ENCODE measurements at regions not wholly inside any gene's neighbourhood (a gene's known extent, or its start where the extent isn't known, plus 50 kb on each side); places are given as distances from the start of the nearest gene placed in this dataset.
A peak's percentile ranks its signal among the peaks of the same experiment; 100 is the strongest.
"Not testable (repeated sequence)": the region's sequence is repeated elsewhere in the genome, so short reads cannot be mapped to it uniquely, and the experiment has no call there.

- no peak for DNase-seq (ENCODE audit: low read depth)
Measured at GRCh38 chr1:189563784-189564183, 913.9 kb downstream of the BRINP3 start.

- no peak for DNase-seq (ENCODE audit: low read depth)
Measured at GRCh38 chr1:189567890-189568289, 909.8 kb downstream of the BRINP3 start.

GRCh38 chr1:189596197-189596596, 881.5 kb downstream of the BRINP3 start:
- no peak for DNase-seq (ENCODE audit: low read depth)

- DNase-seq (ENCODE audit: low read depth): no peak
Measured at GRCh38 chr1:189597083-189597482, 880.6 kb downstream of the BRINP3 start.

- DNase-seq (ENCODE audit: low read depth): no peak
Measured at GRCh38 chr1:189605226-189605625, 872.4 kb downstream of the BRINP3 start.

- no peak for DNase-seq (ENCODE audit: low read depth)
Measured at GRCh38 chr1:189606047-189606446, 871.6 kb downstream of the BRINP3 start.

- peak; percentile 66 for DNase-seq (ENCODE audit: low read depth)
Measured at GRCh38 chr1:189606795-189607476, 870.7 kb downstream of the BRINP3 start.

GRCh38 chr1:189607477-189608096, 870.1 kb downstream of the BRINP3 start:
- no peak for DNase-seq (ENCODE audit: low read depth)

GRCh38 chr1:189609167-189609566, 868.5 kb downstream of the BRINP3 start:
- no peak for DNase-seq (ENCODE audit: low read depth)

GRCh38 chr1:189616893-189617292, 860.8 kb downstream of the BRINP3 start:
- peak; percentile 14 for DNase-seq (ENCODE audit: low read depth)

- DNase-seq (ENCODE audit: low read depth): peak; percentile 38
Measured at GRCh38 chr1:189619682-189620332, 857.9 kb downstream of the BRINP3 start.

GRCh38 chr1:189620471-189620870, 857.2 kb downstream of the BRINP3 start:
- DNase-seq (ENCODE audit: low read depth): no peak

GRCh38 chr1:189623336-189623735, 854.3 kb downstream of the BRINP3 start:
- no peak for DNase-seq (ENCODE audit: low read depth)

GRCh38 chr1:189627427-189627826, 850.2 kb downstream of the BRINP3 start:
- no peak for DNase-seq (ENCODE audit: low read depth)

GRCh38 chr1:189628857-189629256, 848.8 kb downstream of the BRINP3 start:
- DNase-seq (ENCODE audit: low read depth): no peak

- no peak for DNase-seq (ENCODE audit: low read depth)
Measured at GRCh38 chr1:189633658-189634057, 844.0 kb downstream of the BRINP3 start.

GRCh38 chr1:189637041-189637440, 840.6 kb downstream of the BRINP3 start:
- DNase-seq (ENCODE audit: low read depth): no peak

- not testable (repeated sequence) for DNase-seq (ENCODE audit: low read depth)
Measured at GRCh38 chr1:189644156-189644555, 833.5 kb downstream of the BRINP3 start.

- no peak for DNase-seq (ENCODE audit: low read depth)
Measured at GRCh38 chr1:189644970-189645369, 832.7 kb downstream of the BRINP3 start.

GRCh38 chr1:189646066-189646465, 831.6 kb downstream of the BRINP3 start:
- DNase-seq (ENCODE audit: low read depth): no peak

GRCh38 chr1:189654906-189655305, 822.8 kb downstream of the BRINP3 start:
- DNase-seq (ENCODE audit: low read depth): no peak

- DNase-seq (ENCODE audit: low read depth): no peak
Measured at GRCh38 chr1:189656628-189657530, 820.8 kb downstream of the BRINP3 start.

Measured in stromal cell of bone marrow (primary cell).